ENCODE measurements at regions not wholly inside any gene's neighbourhood (a gene's known extent, or its start where the extent isn't known, plus 50 kb on each side); places are given as distances from the start of the nearest gene placed in this dataset.

DNA sequence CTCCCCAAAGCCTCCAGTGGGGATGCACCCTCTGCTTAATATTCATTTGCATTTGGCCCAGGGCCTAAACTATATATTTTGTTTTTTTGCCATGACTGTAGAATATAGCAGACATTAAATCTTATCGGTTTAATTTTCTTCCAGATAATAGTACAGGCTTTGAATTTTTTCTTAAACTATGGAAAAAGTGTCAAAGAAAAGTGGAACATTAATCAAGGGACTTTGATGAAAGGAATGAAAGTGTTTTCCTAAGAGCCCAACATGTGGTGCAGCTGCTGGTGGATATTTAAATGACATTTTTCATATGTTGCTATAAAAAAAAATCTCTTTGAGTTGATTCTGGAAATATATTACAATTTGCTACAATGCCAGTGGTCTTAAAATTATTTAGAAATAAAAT lies 346.8 kb downstream of the CYP26B1 start:
- Histone ChIP-seq H3K27ac (ENCODE audit: low read depth, low read length) (no peak overlapping the region), H3K36me3 (ENCODE audit: control insufficient read depth, insufficient read depth, low read length) (no peaks in the 10 kb centered on the region), H3K9ac (ENCODE audit: low read length) (no peak overlapping the region), H3K4me3 (ENCODE audit: low read length) (no peak overlapping the region), H3K27me3 (ENCODE audit: control insufficient read depth, insufficient read depth, low read length) (no peaks in the 10 kb centered on the region), H3K4me1 (ENCODE audit: control insufficient read depth, insufficient read depth, low read length) (no peaks in the 10 kb centered on the region)

DNA sequence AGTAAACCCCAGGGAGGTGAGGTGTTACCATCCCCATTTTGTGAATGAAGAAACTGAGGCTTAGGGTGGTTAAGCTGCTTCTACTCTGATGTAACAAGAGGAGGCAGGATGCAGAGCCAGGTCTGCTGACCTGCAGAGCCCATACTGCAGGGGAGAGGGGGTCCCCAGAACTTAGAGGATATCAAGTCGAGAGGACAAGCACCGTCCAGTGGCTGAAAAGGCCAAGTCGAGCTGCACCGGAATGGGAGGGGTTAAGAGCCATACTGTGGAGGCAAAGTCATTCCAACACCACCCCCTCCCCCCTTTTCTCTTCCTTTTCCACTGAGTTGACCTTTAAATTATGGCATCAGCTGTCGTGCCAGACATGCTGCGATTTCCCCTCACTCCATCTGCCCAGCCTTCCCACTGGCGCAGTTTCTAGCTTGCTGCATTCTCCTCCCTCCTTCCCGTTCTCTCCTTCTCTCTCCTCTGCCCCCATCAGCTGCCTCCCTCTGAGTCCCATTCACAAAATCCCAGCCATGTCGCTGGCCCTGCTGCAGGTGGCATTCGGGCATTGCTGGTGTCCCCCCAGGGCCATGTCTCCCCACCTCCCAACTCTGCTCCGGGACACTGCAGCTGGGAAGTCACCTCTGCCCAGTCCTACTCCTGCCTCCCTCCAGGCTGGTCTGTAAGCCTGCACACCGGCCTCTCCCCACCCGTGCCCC lies 346.9 kb downstream of the DYSF start:
- H3K4me1 ChIP-seq (ENCODE audit: control insufficient read depth, insufficient read depth, low read length) = no peaks in the 10 kb centered on the region

DNA sequence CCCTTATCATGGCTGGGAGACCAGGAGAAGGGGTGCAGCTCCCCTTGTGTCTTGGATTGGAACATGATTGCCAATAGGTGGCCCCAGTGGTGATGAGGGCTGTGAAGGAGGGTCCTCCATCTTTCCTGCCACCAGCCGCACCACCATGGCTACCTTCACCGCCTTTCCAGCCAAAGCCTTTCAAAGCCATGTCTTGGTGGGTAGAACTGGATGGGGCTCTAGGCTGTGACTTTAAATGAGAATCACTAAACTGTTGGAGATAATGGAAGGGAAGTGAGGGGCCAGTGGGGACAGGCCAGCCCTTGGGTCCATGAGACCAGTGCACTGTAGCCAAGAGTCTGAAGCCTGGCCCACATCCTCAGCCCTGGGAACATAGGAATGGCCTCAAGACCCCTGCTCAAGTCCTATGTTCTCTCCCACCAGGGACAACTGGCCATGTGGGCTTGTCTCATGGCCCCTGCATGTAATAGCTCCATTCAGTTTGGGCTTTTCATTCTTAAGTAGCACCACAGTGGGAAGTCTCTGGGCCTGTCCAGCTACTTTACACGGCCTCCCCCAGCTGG lies 345.7 kb downstream of the DYSF start:
- H3K4me1 ChIP-seq (ENCODE audit: control insufficient read depth, insufficient read depth, low read length) = no peaks in the 10 kb centered on the region

More for the DNA sequence above, 346.9 kb downstream of the DYSF start:
- Histone ChIP-seq H3K9ac (ENCODE audit: low read length) (no peak overlapping the region), H3K27ac (ENCODE audit: low read depth, low read length) (no peak overlapping the region), H3K27me3 (ENCODE audit: control insufficient read depth, insufficient read depth, low read length) (no peaks in the 10 kb centered on the region), H3K36me3 (ENCODE audit: control insufficient read depth, insufficient read depth, low read length) (no peaks in the 10 kb centered on the region), H3K4me3 (ENCODE audit: low read length) (no peak overlapping the region)

DNA sequence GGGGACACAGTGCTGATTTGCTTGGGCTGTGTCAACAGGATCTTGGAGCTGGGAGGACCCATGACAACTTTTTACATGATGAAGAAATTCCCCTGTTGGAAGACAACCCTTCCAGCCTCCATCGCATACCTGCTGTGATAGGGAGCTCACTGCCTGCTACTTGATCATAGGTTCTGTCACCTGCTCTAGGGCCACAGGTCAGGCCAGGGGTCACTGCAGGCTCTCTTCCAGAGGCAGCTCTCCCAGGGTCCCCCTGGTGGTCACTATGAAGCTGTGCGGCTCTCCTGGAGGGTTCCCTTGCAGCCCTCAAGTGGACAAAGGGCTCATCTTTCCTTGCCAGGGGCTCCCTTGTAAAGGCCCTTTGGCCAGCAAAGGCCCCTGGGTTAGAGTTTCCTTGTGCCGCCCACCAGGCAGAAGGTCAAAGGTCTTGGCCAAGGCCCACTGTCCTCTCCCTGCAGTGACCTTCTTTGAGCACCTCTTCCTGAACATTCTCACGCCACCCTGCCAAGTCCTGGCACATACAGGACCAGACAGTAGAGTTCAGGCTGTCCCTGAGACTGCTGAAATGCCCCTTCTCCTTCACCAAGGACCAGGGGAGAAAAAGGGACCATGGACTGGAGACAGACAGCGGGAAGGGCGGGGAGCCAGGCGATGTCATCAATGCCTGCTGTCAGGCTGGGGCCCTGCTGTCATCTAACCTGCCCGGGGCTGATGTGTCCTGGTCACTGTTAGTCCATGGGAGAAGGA lies 345.1 kb downstream of the DYSF start:
- H3K27ac ChIP-seq (ENCODE audit: low read depth, low read length) = no peak overlapping the region
- H3K36me3 ChIP-seq (ENCODE audit: control insufficient read depth, insufficient read depth, low read length) = no peaks in the 10 kb centered on the region
- no peak overlapping the region for H3K9ac ChIP-seq (ENCODE audit: low read length)
- H3K4me1 ChIP-seq (ENCODE audit: control insufficient read depth, insufficient read depth, low read length) = no peaks in the 10 kb centered on the region
- no peak overlapping the region for H3K4me3 ChIP-seq (ENCODE audit: low read length)
- H3K27me3 ChIP-seq (ENCODE audit: control insufficient read depth, insufficient read depth, low read length) = no peaks in the 10 kb centered on the region

More for the DNA sequence above, 345.7 kb downstream of the DYSF start:
- no peak overlapping the region for H3K27ac ChIP-seq (ENCODE audit: low read depth, low read length)
- no peaks in the 10 kb centered on the region for H3K36me3 ChIP-seq (ENCODE audit: control insufficient read depth, insufficient read depth, low read length)
- no peaks in the 10 kb centered on the region for H3K27me3 ChIP-seq (ENCODE audit: control insufficient read depth, insufficient read depth, low read length)
- H3K9ac ChIP-seq (ENCODE audit: low read length) = no peak overlapping the region
- H3K4me3 ChIP-seq (ENCODE audit: low read length) = no peak overlapping the region

DNA sequence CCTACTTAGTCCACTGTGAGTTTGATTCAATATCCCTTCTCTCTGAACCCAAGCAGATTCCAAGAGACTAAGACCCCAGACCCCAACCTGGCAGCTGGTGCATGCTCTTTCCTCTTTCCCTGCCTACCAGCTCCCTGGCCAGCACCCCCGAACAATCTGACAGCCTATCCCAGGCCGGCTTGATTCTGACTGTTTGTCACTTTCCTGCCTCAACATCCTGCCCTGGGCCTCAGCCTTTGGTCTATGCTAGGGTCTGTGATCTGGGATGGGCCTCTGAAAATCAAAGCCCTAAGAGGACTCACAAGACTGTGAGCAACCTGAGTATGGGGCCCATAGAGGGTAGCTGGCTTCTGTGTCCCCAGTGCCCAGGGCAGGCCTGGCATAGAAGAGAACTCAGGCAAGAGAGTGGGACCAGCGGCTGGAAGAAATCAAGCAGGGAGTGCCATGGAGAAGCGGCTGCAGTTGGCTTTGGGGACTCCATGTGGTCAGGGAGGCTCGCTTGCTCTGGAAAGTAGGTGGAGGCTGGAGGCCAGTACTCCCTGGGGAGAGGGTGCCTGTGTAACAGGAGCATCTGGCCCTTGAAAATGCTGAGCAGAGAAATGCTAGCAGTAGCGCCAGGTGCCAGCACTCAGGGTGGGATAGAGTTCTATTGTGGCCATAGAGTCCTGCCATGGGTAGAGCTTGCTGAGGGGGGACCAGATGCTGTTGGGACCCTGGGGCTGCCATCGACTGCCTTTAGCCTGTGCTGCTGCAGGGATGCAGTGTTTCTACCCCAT lies 343.9 kb downstream of the DYSF start:
- H3K4me3 ChIP-seq (ENCODE audit: low read length) = no peak overlapping the region
- no peaks in the 10 kb centered on the region for H3K36me3 ChIP-seq (ENCODE audit: control insufficient read depth, insufficient read depth, low read length)
- no peaks in the 10 kb centered on the region for H3K27me3 ChIP-seq (ENCODE audit: control insufficient read depth, insufficient read depth, low read length)
- no peak overlapping the region for H3K27ac ChIP-seq (ENCODE audit: low read depth, low read length)
- H3K9ac ChIP-seq (ENCODE audit: low read length) = no peak overlapping the region
- H3K4me1 ChIP-seq (ENCODE audit: control insufficient read depth, insufficient read depth, low read length) = no peaks in the 10 kb centered on the region

DNA sequence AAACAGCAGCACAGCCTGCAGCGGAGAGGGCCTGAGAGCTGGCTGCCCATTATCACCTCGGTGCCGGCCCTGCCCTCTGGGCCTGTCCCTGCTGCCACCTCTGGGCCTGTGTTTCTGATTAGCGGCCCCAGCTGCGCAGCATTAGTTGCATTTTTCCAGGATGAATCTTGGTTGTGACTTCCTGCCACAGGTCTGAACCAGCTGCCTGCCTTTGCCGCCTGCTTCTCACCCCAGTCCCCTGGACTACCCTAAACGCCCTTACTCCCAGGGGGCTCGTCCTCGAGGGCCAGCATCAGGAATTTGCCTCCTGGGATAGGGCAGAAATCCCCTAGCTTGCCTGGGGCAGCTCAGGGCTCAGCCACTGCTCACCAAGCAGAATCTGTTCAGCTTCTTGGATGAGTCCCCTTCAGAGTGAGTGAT lies 342.8 kb downstream of the DYSF start:
- H3K27me3 ChIP-seq (ENCODE audit: control insufficient read depth, insufficient read depth, low read length) = no peaks in the 10 kb centered on the region
- H3K9ac ChIP-seq (ENCODE audit: low read length) = no peak overlapping the region
- no peak overlapping the region for H3K27ac ChIP-seq (ENCODE audit: low read depth, low read length)
- H3K36me3 ChIP-seq (ENCODE audit: control insufficient read depth, insufficient read depth, low read length) = no peaks in the 10 kb centered on the region
- H3K4me3 ChIP-seq (ENCODE audit: low read length) = no peak overlapping the region
- H3K4me1 ChIP-seq (ENCODE audit: control insufficient read depth, insufficient read depth, low read length) = no peaks in the 10 kb centered on the region

DNA sequence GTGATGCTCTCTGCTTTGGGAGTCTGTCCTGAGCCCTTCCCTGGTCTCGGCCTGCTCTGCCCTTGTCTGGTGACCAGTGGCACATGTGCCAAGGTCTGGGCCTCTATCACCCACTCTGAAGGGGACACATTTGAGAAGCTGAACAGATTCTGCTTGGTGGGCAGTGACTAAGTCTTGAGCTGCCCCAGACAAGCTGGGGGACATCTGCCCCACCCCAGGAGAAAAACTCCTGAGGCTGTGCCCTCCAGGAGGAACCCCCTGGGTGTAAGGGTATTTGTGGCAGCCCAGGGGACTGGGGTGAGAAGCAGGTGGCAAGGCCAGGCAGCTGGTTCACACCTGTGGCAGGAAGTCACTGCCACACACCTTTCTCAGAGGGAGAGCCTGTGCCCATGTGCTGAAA lies 342.1 kb downstream of the DYSF start:
- H3K4me3 ChIP-seq (ENCODE audit: low read length) = no peak overlapping the region
- H3K36me3 ChIP-seq (ENCODE audit: control insufficient read depth, insufficient read depth, low read length) = no peaks in the 10 kb centered on the region
- H3K27me3 ChIP-seq (ENCODE audit: control insufficient read depth, insufficient read depth, low read length) = no peaks in the 10 kb centered on the region
- H3K9ac ChIP-seq (ENCODE audit: low read length) = no peak overlapping the region
- no peaks in the 10 kb centered on the region for H3K4me1 ChIP-seq (ENCODE audit: control insufficient read depth, insufficient read depth, low read length)
- no peak overlapping the region for H3K27ac ChIP-seq (ENCODE audit: low read depth, low read length)

DNA sequence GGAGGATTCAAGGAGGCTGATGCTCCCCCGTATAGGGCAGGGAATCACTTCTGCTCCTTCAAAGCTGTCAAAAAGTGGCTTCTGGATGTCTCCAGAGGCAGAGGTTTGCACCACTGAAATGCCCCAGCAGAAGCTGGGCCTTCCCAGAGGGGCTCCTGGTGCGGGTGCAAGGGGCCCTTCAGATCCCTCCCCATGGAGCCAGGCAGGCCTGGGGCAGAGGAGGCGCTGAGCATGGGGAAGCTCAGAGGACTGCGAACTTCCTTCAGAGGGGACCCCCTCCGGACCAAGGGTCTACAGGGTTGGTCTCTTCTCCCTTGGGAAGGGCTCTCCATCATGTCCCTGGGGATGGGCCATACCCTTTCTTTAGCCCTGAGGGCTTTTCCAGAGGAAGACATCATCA lies 341.2 kb downstream of the DYSF start:
- no peaks in the 10 kb centered on the region for H3K4me1 ChIP-seq (ENCODE audit: control insufficient read depth, insufficient read depth, low read length)
- no peaks in the 10 kb centered on the region for H3K27me3 ChIP-seq (ENCODE audit: control insufficient read depth, insufficient read depth, low read length)
- no peak overlapping the region for H3K27ac ChIP-seq (ENCODE audit: low read depth, low read length)
- no peaks in the 10 kb centered on the region for H3K36me3 ChIP-seq (ENCODE audit: control insufficient read depth, insufficient read depth, low read length)
- no peak overlapping the region for H3K9ac ChIP-seq (ENCODE audit: low read length)
- H3K4me3 ChIP-seq (ENCODE audit: low read length) = no peak overlapping the region

DNA sequence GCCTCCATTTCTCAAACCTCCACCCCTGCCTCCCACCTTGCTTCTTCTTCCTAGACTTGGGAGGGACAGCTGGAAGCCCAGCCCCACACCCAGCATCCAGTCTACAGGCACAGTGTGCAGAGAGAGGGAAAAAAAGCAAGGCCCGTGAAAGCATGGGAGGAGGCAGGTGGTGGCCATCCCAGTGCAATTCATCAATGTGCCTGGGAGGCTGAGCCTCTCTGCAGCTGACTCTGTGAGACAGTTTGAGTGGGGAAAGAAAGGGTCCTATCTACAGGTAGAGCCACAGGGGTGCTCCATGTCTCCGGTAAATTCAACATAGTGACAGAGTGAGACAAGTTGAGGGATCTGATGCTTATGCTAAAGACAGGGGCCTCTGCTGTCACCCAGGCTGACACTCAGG lies 340.6 kb downstream of the DYSF start:
- Histone ChIP-seq H3K27me3 (ENCODE audit: control insufficient read depth, insufficient read depth, low read length) (no peaks in the 10 kb centered on the region), H3K4me3 (ENCODE audit: low read length) (no peak overlapping the region), H3K4me1 (ENCODE audit: control insufficient read depth, insufficient read depth, low read length) (no peaks in the 10 kb centered on the region), H3K36me3 (ENCODE audit: control insufficient read depth, insufficient read depth, low read length) (no peaks in the 10 kb centered on the region), H3K27ac (ENCODE audit: low read depth, low read length) (no peak overlapping the region), H3K9ac (ENCODE audit: low read length) (no peak overlapping the region)

DNA sequence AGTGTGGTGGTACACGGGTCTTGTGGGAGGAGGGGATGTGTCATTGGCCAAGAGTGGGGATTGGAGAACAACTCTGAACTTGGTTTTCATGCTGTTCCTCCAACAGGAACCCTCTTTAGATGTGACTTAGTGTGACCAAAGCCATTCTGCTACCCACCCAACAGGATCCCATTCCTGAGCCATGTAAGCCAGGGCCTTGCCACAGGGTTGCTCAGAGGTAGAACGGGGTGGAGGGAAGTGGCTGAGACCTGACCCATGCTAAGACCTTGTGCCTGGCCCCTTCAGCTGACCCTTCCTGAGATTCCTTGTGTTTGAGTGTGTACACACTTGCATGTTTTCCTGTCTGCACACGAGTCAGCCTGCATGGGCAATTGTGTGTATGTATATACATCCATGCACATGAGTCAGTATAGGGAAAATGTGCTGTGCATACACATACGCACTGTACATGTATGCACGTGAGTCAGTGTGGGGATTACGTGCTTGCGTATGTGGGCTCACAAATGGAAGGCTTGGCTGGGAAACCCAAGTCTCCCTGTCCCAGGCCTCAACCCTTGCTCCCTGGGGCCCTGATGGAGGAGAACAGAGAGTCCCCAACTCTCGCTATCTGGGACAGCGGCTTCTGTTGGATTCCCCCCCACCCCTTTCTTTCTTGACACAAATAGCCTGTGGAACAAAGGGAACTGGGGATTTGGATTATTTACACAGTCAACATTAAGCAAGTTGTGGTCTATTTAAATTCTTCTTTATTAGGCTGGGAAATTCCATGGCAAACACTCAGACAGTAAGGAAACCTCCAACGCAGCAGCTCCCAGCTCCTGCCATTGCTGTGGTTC lies 339.8 kb downstream of the DYSF start:
- no peak overlapping the region for H3K27ac ChIP-seq (ENCODE audit: low read depth, low read length)

DNA sequence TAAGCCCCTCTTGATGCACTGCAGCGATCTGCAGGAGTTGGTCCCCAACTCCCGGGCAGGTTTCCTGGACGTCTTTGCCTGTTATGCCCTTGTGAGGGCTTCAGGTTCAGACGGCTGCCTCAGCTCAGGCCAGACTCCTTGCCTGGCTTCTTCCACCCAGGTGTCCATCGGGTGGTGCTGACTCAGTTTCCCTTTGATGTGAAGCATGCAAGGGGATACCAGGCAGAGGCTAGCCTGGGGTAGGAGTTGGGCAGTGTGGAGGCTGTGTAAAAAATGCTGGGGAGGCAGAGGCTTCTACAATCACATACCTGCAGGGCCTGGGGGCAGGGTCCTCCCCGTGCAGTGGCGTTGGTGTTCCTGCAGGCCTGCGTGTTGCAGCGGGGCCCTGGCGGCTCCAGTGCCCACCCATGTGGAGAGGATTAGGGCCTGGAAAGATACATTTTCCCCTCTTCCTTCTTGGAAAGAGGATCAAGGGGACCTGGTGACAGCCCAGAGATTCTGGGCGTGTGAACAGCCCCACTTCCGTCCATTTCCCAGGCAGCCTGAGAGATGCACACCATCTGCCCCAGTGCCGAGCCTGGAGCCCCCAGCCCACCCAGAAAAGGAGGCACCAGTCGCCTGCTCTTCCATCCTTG lies 338.3 kb downstream of the DYSF start:
- H3K4me3 ChIP-seq (ENCODE audit: low read length) = no peak overlapping the region
- no peak overlapping the region for H3K27ac ChIP-seq (ENCODE audit: low read depth, low read length)
- no peaks in the 10 kb centered on the region for H3K36me3 ChIP-seq (ENCODE audit: control insufficient read depth, insufficient read depth, low read length)
- H3K4me1 ChIP-seq (ENCODE audit: control insufficient read depth, insufficient read depth, low read length) = no peaks in the 10 kb centered on the region
- H3K27me3 ChIP-seq (ENCODE audit: control insufficient read depth, insufficient read depth, low read length) = no peaks in the 10 kb centered on the region
- no peak overlapping the region for H3K9ac ChIP-seq (ENCODE audit: low read length)

More for the DNA sequence above, 339.8 kb downstream of the DYSF start:
- H3K4me1 ChIP-seq (ENCODE audit: control insufficient read depth, insufficient read depth, low read length) = no peaks in the 10 kb centered on the region
- no peaks in the 10 kb centered on the region for H3K36me3 ChIP-seq (ENCODE audit: control insufficient read depth, insufficient read depth, low read length)
- H3K27me3 ChIP-seq (ENCODE audit: control insufficient read depth, insufficient read depth, low read length) = no peaks in the 10 kb centered on the region
- no peak overlapping the region for H3K4me3 ChIP-seq (ENCODE audit: low read length)
- H3K9ac ChIP-seq (ENCODE audit: low read length) = no peak overlapping the region

All from rectal smooth muscle tissue (tissue), 1 donor.